ENCODE measurements at regions not wholly inside any gene's neighbourhood (a gene's known extent, or its start where the extent isn't known, plus 50 kb on each side); places are given as distances from the start of the nearest gene placed in this dataset.
A peak's percentile ranks its signal among the peaks of the same experiment; 100 is the strongest.

- no peak for DNase-seq (ENCODE audit: low spot score)
Measured at GRCh38 chr10:128854204-128854603, 612.8 kb upstream of the MGMT start.

DNA sequence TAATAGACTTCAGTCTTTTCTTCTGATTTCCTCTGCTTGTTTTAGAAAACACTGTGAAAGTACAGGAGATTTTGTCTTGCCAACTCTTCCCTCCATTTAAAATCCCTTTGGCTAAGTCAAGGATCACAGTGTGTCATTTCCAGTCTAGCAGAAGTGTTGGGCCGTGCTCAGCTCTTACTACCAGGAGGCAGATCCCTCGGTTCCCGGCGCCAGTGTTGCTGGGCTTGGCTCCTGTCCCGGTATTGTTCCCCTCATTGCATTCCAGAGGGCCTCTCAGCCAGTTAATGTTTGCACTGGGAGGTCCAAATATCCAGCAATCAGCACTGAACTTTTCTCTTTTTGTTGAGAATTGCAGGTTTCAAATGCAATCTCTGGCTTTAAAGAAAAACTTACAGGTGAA is 612.1 kb upstream of the MGMT start:
- DNase-seq (ENCODE audit: low spot score) = peak; percentile 4

DNA sequence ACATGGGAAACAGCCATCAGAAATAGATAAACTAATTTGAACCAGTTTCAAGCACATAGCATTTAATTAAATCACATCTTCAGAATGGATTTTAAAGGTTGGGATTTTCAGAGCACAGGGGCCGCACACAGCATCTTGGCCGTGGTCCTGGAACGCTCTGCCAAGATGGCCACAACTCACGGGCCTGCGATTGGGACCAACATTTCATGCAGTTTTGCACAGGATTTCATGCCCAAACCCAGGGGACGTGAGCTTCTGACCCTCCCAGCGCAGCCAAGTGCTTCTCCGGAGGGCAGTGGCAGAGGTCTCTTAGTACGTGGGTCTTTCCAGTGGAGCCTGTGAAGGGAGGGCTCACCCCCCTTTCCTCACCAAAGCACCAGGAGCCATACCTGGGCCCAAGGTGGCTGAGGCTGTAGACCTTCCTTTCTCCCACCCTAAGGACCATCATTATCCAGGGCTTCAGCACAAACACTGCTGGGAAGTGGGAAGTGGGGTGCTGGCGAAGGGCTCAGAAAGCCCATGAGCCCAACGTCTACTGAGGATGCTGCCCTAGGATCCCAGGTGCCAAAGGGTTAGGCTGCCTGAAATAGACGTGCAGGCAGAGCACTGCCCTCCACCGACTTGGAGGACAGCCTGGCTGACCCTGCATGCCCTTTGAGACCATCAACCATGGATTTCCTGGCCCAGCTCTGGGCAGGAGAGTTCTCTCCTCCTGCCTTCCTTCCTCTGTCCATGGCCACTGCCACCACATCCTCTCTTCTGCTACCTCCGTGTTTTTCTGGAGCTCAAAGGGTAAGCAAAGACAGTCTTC is 611.2 kb upstream of the MGMT start:
- DNase-seq (ENCODE audit: low spot score) = no peak

GRCh38 chr10:128859738-128860386 is 607.2 kb upstream of the MGMT start:
- peak; percentile 18 for DNase-seq (ENCODE audit: low spot score)

DNA sequence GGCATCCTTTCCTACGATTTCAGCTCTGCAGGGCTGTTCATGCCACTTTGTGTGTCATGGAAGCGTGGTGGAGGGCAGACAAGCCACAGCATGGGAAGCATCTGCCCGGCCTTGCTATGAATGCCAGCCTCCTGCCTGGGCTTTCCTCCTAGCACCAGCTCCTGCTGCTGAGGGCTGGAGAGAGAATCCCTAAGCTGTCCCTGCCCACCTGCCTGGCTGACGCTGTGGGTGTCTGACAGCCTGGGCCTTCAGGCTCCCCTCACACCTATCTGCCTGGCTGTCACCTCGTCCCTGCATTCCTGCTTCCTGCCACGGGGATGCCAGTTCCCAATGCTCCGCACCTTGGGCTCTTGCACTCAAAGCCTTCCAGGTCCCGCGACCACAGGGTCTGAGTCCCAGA is 606.5 kb upstream of the MGMT start:
- no peak for DNase-seq (ENCODE audit: low spot score)

- DNase-seq (ENCODE audit: low spot score) = no peak
Measured at GRCh38 chr10:128861018-128861901, 605.8 kb upstream of the MGMT start.

GRCh38 chr10:128863411-128863810 is 603.6 kb upstream of the MGMT start:
- no peak for DNase-seq (ENCODE audit: low spot score)

DNA sequence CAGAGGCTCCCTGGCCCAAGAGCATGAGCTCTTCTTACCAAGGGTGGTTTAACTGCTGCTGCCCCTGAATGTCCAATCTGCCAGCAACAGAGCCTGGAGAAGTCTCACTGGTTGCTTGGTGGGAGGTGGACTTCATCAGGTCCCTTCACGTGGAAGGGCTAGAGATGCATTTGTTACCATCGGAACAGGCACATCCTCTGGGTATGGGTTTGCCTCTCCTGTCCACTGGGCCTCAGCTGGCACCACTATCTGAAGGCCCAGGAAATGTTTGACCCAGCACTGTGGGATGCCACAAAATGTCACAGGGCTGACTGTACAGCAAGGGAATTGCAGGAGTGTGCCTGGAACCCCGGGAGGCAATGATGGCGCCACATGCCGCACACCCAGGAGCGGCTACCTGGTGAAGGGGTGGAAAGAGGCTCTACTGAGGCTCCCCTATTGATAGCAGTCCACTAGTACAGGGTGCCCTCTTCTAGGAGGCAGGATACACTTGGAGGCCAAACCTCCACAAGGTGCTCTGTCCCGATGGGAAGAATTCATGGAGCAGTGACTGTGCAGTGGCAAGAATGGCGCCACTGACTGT is 603.1 kb upstream of the MGMT start:
- no peak for DNase-seq (ENCODE audit: low spot score)

DNA sequence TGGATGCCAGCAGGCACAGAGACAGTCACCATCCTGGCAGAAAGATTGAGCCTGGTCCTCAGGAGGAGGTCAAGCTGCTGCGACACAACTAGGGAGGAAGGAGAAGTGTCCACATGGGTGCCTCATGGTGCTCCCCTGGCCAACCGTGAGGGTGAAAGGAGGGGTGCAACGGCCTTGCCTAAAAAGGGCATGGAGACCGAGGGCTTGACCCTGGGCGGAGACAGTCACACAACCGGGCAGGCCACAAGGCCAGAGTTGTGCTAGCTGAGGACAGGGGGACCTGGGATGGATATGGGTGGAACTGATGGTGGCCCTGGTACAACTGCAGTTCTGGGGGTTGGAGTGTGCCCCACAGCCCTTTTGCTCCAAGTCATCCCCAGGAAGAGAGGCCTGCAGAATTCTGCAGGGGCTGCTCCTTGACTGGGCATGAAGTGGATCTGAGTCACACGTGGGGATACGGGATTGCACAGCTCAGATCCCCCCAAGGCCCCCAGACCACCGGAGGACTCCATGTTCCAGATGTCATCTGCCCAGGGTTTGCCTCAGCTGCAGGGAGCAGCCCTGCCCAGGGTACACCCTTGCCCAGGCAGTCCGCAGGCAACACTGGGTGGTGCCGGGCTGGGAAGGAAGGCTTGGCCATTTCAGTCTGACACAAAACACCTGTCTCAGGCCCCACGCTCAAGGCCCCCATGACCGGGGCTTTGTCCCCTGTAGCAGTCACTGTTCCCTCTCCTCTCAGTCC is 602.3 kb upstream of the MGMT start:
- DNase-seq (ENCODE audit: low spot score) = no peak

- no peak for DNase-seq (ENCODE audit: low spot score)
Measured at GRCh38 chr10:128865436-128866195, 601.4 kb upstream of the MGMT start.

DNA sequence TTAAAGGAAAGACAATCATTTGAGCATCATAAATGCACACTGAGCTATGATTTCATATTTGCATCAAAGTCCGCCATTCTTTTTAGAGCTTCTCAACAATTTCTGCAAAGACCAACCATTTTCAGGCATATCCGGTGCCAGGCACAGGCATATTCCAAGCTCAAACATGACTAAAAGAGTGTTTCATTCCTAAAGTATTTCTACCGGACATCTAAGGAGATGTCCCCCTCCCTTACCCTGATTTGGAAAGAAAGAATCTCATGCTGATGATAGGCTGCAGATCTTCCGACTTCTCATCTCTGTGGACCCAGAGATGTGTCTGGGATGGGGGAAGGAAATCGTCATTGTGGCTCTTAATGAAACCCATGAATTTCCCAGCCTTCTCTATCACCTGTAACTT is 600.5 kb upstream of the MGMT start:
- DNase-seq (ENCODE audit: low spot score) = no peak

DNA sequence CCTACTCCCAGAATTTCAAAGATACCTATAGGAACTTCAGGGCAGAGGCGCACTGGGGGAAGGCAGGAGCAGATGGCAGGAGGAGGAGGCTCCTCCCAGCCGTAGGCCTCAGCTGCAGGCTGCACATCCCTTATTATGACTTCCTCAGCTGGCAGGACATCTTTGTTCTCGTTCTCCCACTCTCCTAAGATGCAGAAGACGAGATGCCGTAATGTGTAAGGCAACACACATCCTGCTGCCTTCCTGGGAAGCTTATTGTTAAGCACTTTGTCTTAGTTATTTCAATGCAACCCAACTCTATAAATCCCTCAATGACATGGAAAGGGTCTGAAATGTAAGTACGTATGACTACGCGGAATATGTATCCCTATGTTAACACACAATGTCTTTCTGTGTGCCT is 599.8 kb upstream of the MGMT start:
- DNase-seq (ENCODE audit: low spot score) = no peak

DNA sequence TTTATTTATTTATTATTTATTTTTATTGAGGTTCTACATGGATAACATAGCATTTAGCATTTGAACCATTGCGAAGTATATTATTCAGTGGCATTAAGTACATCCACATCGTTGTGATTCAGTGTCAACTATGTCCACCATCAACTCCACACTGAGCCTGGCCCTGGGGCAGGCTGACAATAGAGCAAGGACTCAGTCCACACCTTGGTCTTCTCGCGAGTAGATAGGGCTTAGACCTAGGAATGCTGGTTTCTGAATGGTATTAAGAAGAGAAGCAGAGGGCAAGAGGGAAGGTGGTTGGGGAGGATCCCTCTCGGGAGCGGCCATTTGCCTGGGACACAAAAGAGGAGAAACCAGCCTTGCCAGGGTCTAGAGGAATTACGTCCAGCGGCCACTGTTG is 599.2 kb upstream of the MGMT start:
- no peak for DNase-seq (ENCODE audit: low spot score)

DNA sequence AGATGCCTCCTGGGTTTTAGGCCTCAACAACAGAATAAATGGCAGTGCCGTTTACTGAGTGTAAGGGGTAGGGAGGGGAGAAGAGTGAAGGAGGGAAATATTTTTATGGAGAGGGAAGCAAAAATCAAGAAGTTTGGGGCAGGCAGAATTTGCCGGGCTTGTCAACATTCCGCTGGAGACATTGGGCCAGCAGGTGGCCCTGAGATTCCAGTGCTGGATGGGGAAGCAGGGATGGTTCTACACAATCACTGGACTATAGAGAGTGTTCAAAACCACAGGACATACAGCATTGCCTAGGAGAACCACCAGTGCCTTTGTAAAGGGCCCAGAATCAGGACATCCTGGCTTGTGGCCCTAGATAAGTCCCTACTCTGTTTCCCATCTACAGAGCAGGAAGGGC is 598.6 kb upstream of the MGMT start:
- no peak for DNase-seq (ENCODE audit: low spot score)

- no peak for DNase-seq (ENCODE audit: low spot score)
Measured at GRCh38 chr10:128869101-128869749, 597.8 kb upstream of the MGMT start.

GRCh38 chr10:128870830-128871597 is 596.0 kb upstream of the MGMT start:
- DNase-seq (ENCODE audit: low spot score) = no peak

DNA sequence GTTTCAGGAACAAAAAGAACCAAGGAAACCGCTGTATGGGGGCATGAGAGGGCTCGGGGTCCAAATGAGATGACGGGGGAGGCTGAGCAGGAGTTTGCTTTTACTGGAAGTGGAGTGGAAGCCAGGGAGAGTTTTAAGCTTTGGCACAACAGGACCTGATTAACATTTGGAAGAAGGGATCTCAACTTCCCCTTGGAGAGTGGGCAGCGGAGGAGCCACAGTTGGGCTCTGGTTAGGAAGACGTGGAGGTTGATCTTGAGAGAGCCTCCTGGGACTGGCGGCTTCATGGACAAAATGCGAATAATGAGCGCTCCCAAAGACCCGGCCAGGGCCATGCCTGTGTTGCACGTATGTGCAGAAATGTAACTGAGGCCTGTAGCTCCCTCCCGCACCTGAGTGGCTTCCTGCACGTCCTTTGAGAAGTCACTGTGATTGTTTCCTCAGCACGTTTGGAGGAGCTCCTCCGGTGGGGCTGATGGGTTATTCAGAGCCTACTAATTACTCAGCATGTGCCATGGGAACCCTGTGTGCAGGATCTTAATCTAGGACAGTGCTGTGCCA is 595.3 kb upstream of the MGMT start:
- DNase-seq (ENCODE audit: low spot score) = no peak

GRCh38 chr10:128873411-128874054 is 593.5 kb upstream of the MGMT start:
- no peak for DNase-seq (ENCODE audit: low spot score)

DNA sequence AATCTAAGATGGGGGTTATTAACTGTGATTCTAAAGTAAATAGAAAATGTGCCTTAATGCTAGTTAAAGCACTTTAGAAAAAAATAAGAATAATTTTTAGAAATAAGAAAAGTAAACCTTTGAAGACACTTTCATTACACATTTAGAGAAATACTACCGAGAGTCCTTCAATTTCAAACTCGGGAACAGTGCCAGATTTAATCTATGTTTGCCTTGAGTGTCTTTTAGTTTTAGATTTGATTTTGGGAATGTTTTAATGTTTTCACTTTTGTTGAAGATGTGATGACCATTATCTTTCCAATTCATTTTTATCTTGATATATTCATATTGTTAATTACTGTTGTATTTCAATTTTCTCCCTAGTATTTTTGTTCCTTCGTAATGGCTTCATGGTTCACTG is 592.7 kb upstream of the MGMT start:
- no peak for DNase-seq (ENCODE audit: low spot score)

Data from SW480 (cell line).